Astrocyte of the cerebellum (primary cell): ENCODE measurements at regions not wholly inside any gene's neighbourhood (a gene's known extent, or its start where the extent isn't known, plus 50 kb on each side); places are given as distances from the start of the nearest gene placed in this dataset.

Experiments
- DNase-seq: peaks from one replicate; pipeline ENCODE4 v3.0.0-alpha.2; 2011; ENCODE audit warnings: low read depth
- H3K4me3 ChIP-seq: 2 replicates; pipeline ENCODE4 v1.5.1; 2011; ENCODE audit warnings: mild to moderate bottlenecking, low read depth, low read length, moderate library complexity
- CTCF ChIP-seq: IDR thresholded peaks from 2 replicates; pipeline ENCODE4 v1.5.1; 2012; ENCODE audit warnings: low read length, low read depth, moderate library complexity, mild to moderate bottlenecking; ENCODE audit errors: missing control alignments
- in situ Hi-C: cut with HindIII; loops from 2 replicates; pipeline ENCODE4 v1.10.0; 2017; ENCODE audit warnings: low sequenced_read_pairs

GRCh38 chr10:7098160-7098762 is 312.6 kb downstream of the SFMBT2 start:
- no peak for DNase-seq
- TF ChIP-seq CTCF, result no peak
- in situ Hi-C loops, result no loop called here
- H3K4me3 ChIP-seq, result no peak overlapping the region

GRCh38 chr10:7094781-7095180 is 316.1 kb downstream of the SFMBT2 start:
- TF ChIP-seq CTCF, result no peak
- H3K4me3 ChIP-seq, result no peak overlapping the region
- in situ Hi-C loops, result no loop called here
- no peak for DNase-seq

- H3K4me3 ChIP-seq, result no peak overlapping the region
- TF ChIP-seq CTCF, result no peak
- in situ Hi-C loops, result no loop called here
- DNase-seq, result no peak
These were observed 317.5 kb downstream of the SFMBT2 start for GRCh38 chr10:7093368-7093767.

- no peak overlapping the region for H3K4me3 ChIP-seq
- in situ Hi-C loops, result no loop called here
- no peak for TF ChIP-seq CTCF
- DNase-seq, result no peak
These were observed 318.2 kb downstream of the SFMBT2 start for GRCh38 chr10:7092603-7093002.

GRCh38 chr10:7090529-7090928 is 320.3 kb downstream of the SFMBT2 start:
- no peak for TF ChIP-seq CTCF
- H3K4me3 ChIP-seq, result no peak overlapping the region
- in situ Hi-C loops, result no loop called here
- DNase-seq, result no peak

GRCh38 chr10:7085913-7086589 is 324.8 kb downstream of the SFMBT2 start:
- H3K4me3 ChIP-seq, result no peak overlapping the region
- peak; percentile 69 for DNase-seq
- TF ChIP-seq CTCF, result peak; percentile 38
- in situ Hi-C loops, result no loop called here
